Stimulated activated CD8-positive, alpha-beta memory T cell treated with anti-CD3 and anti-CD28 coated beads, Interleukin-4, amount 100 ng/mL, for 24 hours (primary cell): ENCODE measurements at regions not wholly inside any gene's neighbourhood (a gene's known extent, or its start where the extent isn't known, plus 50 kb on each side); places are given as distances from the start of the nearest gene placed in this dataset.
"Not testable (repeated sequence)": the region's sequence is repeated elsewhere in the genome, so short reads cannot be mapped to it uniquely, and the experiment has no call there.

Source experiments
- DNase-seq: peaks from one replicate; pipeline ENCODE4 v3.0.0-alpha.2; 2020; ENCODE audit warnings: low read depth

DNA sequence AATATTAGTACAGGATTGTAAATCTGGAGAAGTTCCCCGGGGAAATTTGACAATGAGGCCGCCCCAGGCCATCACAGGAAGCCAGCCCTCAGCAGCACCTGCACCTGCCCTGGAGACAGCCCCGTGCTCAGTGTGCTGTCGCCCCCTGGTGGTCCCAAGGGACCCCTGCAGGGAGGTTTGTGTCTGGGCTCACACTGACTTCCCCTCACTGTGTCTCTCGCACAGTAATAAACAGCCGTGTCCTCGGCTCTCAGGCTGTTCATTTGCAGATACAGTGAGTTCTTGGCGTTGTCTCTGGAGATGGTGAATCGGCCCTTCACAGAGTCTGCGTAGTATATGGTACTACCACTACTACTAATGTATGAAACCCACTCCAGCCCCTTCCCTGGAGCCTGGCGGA is 1011.2 kb downstream of the TMEM121 start:
- not testable (repeated sequence) for DNase-seq

GRCh38 chr14:106538201-106538600 is 1011.8 kb downstream of the TMEM121 start:
- DNase-seq, result no peak

- DNase-seq, result no peak
These were observed 1021.5 kb downstream of the TMEM121 start for GRCh38 chr14:106547735-106548434.

GRCh38 chr14:106549064-106549463 is 1022.7 kb downstream of the TMEM121 start:
- DNase-seq, result no peak

DNA sequence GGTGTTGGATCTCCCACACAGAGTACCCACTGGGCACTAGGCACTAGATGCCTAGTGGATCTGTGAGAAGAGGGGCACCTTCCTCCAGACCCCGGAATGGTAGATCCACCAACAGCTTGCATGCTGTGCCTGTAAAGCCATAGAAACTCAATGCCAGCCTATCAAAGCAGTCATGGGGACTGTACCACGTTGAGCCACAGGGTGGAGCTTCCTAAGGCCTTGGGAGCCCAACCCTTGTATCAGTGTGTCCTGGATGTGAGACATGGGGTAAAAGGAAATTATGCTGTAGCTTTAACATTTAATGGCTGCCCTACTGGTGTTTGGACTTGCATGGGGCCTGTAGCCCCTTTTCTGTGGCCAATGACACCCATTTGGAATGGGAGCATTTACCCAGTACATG is 1024.9 kb downstream of the TMEM121 start:
- DNase-seq, result no peak

GRCh38 chr14:106556211-106556610 is 1029.8 kb downstream of the TMEM121 start:
- DNase-seq, result not testable (repeated sequence)

DNA sequence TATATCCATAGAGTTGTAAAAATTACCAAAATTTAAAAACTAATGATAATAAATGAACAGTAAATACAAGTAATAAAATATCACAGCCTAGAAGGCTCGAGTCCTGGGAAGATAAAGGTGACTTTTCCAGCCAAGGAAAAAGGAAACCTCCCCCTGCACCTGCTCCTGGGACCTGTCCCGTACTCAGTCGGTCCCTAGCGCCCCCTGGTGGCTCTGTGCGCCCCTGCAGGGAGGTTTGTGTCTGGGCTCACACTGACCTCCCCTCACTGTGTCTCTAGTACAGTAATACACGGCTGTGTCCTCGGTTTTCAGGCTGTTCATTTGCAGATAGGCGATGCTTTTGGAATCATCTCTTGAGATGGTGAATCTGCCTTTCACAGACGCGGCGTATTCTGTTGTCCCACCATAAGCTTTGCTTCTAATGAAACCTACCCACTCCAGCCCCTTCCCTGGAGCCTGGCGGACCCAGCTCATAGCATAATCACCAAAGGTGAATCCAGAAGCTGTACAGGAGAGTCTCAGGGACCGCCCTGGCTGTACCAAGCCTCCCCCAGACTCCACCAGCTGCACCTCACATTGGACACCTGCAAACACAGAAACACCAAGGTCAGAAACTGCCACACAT is 1030.4 kb downstream of the TMEM121 start:
- peak; percentile 73 for DNase-seq

DNA sequence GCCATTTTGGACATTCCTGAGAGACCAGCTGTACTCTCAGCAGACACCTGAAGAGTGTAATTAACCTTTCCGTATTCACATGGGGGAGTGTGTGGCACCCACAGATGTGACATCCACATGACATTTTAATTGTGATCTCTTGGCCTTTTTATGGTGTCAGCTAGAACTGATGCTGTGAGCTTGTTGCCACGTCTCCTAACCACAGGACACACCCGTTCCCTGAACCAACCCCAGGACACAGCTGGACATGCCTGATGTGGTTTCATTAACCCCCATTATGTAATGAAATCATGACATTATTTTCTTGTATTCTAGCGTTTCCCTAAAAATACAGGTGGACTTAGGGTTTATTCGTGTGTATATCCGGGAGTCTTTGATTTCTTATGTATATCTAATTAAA is 1036.1 kb downstream of the TMEM121 start:
- no peak for DNase-seq

GRCh38 chr14:106564058-106564643 is 1037.8 kb downstream of the TMEM121 start:
- peak; percentile 50 for DNase-seq

- no peak for DNase-seq
These were observed 1052.1 kb downstream of the TMEM121 start for GRCh38 chr14:106578481-106578880.

DNA sequence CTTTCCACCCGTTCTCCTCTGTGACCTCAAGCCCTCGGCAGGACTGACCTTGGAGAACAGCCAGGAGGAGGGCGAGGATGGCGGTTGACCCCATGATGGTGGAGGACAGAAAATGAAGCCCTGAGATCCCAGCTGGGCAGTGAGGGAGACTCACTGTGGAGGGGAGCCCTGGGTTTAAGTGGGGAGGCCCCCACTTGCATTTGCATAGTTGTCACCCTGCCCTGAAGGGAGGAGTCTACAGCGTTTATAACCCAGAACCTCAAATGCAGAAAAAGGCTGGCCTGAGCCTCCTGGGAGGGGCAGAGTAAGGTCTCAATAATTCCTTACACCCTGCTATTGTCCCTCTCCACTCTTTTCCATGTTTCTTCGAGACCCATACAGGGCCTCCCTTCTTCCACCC is 1052.7 kb downstream of the TMEM121 start:
- DNase-seq, result no peak

GRCh38 chr14:106585692-106586091 is 1059.3 kb downstream of the TMEM121 start:
- no peak for DNase-seq

GRCh38 chr14:106586098-106586704 is 1059.8 kb downstream of the TMEM121 start:
- peak; percentile 52 for DNase-seq

DNA sequence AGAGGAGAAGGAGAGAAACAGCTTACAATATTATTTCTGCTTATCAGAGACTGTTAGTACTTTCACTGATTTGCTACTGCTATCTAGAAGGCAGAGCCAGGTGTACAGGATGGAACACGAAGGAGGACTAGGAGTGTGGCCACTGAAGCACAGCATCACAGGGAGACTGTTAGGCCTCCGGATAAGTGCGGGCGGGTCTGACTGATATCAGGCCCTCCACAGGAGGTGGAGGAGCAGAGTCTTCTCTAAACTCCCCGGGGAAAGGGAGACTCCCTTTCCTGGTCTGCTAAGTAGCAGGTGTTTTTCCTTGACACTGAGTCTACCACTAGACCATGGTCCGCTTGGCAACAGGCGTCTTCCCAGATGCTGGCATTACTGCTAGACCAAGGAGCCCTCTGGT is 1065.2 kb downstream of the TMEM121 start:
- not testable (repeated sequence) for DNase-seq

DNA sequence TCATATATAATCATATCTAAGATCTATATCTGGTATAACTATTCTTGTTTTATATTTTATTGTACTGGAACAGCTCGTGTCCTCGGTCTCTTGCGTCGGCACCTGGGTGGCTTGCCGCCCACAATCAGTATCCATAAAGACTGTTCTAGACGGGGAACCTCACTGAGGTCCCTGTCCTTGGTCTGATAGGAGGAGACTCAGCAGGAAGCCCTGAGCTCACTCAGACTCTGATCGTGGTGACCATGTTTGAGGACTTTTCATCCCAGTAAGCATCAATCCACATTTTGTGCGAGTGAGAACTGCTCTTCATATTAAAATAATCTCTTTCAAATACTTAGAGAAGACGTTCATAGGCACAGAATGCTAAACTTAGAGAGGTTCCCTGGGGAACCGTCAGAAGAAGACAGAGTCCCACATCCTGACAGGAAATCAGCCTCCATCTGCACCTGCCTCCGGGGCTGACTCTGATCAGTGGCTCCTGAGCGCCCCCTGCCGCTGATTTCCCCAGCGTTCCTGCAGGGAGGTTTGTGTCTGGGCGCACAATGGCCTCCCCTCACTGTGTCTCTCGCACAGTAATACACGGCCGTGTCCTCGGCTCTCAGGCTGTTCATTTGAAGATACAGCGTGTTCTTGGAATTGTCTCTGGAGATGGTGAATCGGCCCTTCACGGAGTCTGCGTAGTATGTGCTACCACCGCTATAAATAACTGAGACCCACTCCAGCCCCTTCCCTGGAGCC is 1065.9 kb downstream of the TMEM121 start:
- DNase-seq, result peak; percentile 50

- no peak for DNase-seq
These were observed 1072.8 kb downstream of the TMEM121 start for GRCh38 chr14:106599209-106599608.

GRCh38 chr14:106605548-106606448 is 1079.4 kb downstream of the TMEM121 start:
- peak; percentile 80 for DNase-seq

DNA sequence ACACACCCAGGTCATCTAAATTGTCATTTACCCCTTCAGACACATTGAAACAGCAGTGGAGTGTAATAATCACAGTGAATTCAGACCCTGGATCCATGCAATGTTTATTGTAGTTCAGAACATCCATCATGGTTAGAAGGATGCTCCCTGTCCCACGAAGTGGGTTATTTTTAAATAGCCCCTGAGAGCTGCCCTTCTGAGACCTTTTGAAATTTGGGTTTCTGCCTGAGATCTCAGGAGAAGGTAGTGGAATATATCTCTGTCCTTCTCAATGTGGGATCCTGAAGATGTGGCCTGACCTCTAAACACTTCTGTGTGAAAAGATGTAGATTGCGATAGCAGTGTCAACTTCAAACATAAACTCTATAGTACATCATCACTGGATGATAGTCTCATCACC is 1080.6 kb downstream of the TMEM121 start:
- DNase-seq, result no peak

DNA sequence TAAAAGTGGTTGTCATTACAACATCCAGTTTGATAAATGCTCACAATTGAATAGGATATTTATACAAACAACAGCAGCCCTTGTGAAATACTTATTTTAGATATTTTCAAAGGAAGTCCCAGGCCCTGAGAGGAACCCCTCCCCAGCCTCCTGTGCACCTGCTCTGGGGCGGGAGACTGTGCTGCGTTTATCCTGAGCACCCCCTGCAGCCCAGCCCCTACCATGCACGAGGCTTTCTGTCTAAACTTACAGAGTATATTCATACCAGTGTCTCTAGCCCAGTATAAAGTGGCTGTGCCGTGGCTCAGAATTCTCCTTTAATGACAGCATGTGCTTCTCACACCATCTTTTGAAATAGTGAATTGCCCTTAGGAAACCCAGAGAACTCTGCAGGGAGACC is 1084.3 kb downstream of the TMEM121 start:
- no peak for DNase-seq

GRCh38 chr14:106613256-106613655 is 1086.9 kb downstream of the TMEM121 start:
- no peak for DNase-seq

DNA sequence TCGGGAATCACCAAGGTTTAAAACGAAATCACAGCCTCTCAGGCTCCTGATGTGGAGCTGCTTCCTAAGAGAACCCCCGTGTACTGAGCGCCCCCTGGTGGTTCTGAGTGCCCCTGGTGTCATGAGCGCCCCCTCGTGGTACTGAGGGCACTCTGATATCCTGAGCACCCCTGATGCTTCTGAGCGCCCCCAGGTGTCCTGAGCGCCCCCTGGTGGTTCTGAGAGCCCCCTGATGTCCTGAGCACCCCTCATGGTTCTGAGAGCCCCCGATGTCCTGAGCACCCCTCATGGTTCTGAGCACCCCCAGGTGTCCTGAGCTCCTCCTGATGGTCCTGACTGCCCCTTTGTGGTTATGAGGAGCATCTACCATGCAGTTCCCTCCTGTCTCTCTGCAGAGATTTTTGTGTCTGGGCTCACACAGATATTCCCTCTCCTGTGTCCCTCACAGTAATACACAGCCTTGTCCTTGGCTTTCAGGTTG is 1092.1 kb downstream of the TMEM121 start:
- DNase-seq, result peak; percentile 74
